HCT116 (cell line): ENCODE measurements at regions not wholly inside any gene's neighbourhood (a gene's known extent, or its start where the extent isn't known, plus 50 kb on each side); places are given as distances from the start of the nearest gene placed in this dataset.

Experiments
- CEBPB ChIP-seq: IDR thresholded peaks from 2 replicates; pipeline ENCODE4 v1.6.1; 2012; ENCODE audit warnings: low read depth
- JUND ChIP-seq: IDR thresholded peaks from 2 replicates; pipeline ENCODE4 v1.6.1; 2012
- POLR2A ChIP-seq: IDR thresholded peaks from 2 replicates; pipeline ENCODE4 v1.7.0; 2011; ENCODE audit warnings: borderline replicate concordance; ENCODE audit not compliant: insufficient read depth, insufficient read length; ENCODE audit errors: extremely low read depth
- RAD21 ChIP-seq: IDR thresholded peaks from 2 replicates; pipeline ENCODE4 v1.6.1; 2012; ENCODE audit warnings: low read depth, mild to moderate bottlenecking
- SIN3A ChIP-seq: IDR thresholded peaks from 2 replicates; pipeline ENCODE4 v1.6.1; 2012; ENCODE audit warnings: low read depth
- SP1 ChIP-seq: IDR thresholded peaks from 2 replicates; pipeline ENCODE4 v1.6.1; 2012; ENCODE audit warnings: low read depth
- SRF ChIP-seq: IDR thresholded peaks from 2 replicates; pipeline ENCODE4 v1.6.1; 2012; ENCODE audit warnings: low read depth
- TCF7L2 ChIP-seq: IDR thresholded peaks from 2 replicates; pipeline ENCODE4 v1.7.0; 2011; ENCODE audit warnings: borderline replicate concordance, inconsistent platforms; ENCODE audit not compliant: insufficient read depth, insufficient read length; ENCODE audit errors: extremely low read depth
- TF ChIP-seq, protein P1 (sequence below), 3 experiments: fragments of 200-600 bp in 1 of 3; sonication (generic) in 1 of 3; IDR thresholded peaks in 2 of 3; conservative IDR thresholded peaks in 1 of 3; 2 replicates each; pipeline ENCODE4 v1.5.1; 2012 to 2017; ENCODE audit warnings: low read depth in 2 of 3, low read length in 2 of 3, antibody characterized with exemption in 1 of 3, borderline replicate concordance in 1 of 3, control low read depth in 1 of 3, mild to moderate bottlenecking in 1 of 3, mixed read lengths in 1 of 3, mixed run types in 1 of 3, moderate library complexity in 1 of 3; ENCODE audit not compliant: insufficient read depth in 1 of 3
- TF ChIP-seq, protein P2 (sequence below): IDR thresholded peaks from 2 replicates; pipeline ENCODE4 v1.6.1; 2012; ENCODE audit warnings: low read depth
- TF ChIP-seq, protein P3 (sequence below): IDR thresholded peaks from 2 replicates; pipeline ENCODE4 v1.6.1; 2012

DNA sequence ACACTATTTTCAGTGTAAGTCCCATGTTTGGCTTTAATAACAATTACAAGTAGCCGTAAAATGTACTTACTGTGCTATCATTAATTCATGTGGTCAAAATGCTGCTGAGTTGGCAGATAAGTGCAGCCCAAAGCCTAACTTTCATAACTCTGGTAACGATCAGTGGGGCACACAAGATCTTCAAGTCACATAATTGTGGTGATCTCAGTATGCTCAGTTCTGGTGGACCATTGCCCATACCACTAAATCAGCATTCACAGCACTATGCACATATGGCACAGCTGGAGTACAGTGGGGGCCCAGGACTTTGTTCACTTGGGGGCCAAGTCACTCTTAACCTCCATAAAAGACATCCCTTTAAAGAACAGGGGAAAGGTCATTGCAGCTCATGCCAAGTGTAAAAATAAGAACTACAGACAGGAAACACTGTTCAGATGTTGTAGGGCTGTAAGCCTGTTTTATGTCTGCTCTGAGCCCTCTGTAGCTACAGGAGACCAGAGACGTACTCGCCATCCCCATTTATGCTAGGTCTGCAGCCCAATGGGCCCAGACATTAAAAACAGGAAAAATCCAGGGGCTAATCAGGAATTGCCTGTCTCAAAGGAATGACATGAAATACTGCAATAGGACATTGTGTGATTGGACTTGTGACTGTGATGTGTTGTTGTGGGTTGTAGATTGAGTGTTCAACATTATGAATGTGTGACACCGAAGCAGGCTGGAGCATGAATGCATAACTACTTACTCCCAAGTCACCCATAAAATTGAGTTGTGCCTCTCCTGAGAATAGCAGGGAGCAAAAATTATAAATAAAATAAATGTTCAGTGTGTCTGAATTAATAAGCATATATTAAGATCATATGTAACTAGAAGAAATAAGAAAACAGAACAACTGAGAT, 282.5 kb upstream of the EPHA3 start:
- TF ChIP-seq, protein P1, sequence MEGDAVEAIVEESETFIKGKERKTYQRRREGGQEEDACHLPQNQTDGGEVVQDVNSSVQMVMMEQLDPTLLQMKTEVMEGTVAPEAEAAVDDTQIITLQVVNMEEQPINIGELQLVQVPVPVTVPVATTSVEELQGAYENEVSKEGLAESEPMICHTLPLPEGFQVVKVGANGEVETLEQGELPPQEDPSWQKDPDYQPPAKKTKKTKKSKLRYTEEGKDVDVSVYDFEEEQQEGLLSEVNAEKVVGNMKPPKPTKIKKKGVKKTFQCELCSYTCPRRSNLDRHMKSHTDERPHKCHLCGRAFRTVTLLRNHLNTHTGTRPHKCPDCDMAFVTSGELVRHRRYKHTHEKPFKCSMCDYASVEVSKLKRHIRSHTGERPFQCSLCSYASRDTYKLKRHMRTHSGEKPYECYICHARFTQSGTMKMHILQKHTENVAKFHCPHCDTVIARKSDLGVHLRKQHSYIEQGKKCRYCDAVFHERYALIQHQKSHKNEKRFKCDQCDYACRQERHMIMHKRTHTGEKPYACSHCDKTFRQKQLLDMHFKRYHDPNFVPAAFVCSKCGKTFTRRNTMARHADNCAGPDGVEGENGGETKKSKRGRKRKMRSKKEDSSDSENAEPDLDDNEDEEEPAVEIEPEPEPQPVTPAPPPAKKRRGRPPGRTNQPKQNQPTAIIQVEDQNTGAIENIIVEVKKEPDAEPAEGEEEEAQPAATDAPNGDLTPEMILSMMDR (IDR thresholded peaks at IDR 0.05 in 2 of 3, conservative IDR thresholded peaks at IDR 0.05 in 1 of 3; ENCODE audit: borderline replicate concordance in 1 of 3, insufficient read depth in 1 of 3, low read depth in 2 of 3, low read length in 2 of 3): no peak
- TF ChIP-seq, protein P2, sequence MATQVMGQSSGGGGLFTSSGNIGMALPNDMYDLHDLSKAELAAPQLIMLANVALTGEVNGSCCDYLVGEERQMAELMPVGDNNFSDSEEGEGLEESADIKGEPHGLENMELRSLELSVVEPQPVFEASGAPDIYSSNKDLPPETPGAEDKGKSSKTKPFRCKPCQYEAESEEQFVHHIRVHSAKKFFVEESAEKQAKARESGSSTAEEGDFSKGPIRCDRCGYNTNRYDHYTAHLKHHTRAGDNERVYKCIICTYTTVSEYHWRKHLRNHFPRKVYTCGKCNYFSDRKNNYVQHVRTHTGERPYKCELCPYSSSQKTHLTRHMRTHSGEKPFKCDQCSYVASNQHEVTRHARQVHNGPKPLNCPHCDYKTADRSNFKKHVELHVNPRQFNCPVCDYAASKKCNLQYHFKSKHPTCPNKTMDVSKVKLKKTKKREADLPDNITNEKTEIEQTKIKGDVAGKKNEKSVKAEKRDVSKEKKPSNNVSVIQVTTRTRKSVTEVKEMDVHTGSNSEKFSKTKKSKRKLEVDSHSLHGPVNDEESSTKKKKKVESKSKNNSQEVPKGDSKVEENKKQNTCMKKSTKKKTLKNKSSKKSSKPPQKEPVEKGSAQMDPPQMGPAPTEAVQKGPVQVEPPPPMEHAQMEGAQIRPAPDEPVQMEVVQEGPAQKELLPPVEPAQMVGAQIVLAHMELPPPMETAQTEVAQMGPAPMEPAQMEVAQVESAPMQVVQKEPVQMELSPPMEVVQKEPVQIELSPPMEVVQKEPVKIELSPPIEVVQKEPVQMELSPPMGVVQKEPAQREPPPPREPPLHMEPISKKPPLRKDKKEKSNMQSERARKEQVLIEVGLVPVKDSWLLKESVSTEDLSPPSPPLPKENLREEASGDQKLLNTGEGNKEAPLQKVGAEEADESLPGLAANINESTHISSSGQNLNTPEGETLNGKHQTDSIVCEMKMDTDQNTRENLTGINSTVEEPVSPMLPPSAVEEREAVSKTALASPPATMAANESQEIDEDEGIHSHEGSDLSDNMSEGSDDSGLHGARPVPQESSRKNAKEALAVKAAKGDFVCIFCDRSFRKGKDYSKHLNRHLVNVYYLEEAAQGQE: no peak
- no peak for TF ChIP-seq RAD21
- no peak for TF ChIP-seq POLR2A
- no peak for TF ChIP-seq SRF
- no peak for TF ChIP-seq JUND
- TF ChIP-seq SP1: no peak
- no peak for TF ChIP-seq CEBPB
- TF ChIP-seq, protein P3, sequence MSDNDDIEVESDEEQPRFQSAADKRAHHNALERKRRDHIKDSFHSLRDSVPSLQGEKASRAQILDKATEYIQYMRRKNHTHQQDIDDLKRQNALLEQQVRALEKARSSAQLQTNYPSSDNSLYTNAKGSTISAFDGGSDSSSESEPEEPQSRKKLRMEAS: no peak
- TF ChIP-seq TCF7L2: no peak
- no peak for TF ChIP-seq SIN3A
